H1 (cell line): ENCODE measurements at regions not wholly inside any gene's neighbourhood (a gene's known extent, or its start where the extent isn't known, plus 50 kb on each side); places are given as distances from the start of the nearest gene placed in this dataset.

Experiments
- CTCF ChIA-PET: fragments of 300-600 bp; sonication (Branson Sonifier 250); formaldehyde crosslinking; loops from one replicate; lab custom pipeline; 2021; ENCODE audit not compliant: partially characterized antibody; lab: Charles Lee
- POLR2A ChIA-PET: fragments of 300-600 bp; sonication (Branson Sonifier 250); formaldehyde crosslinking; loops from one replicate; lab custom pipeline; 2021; ENCODE audit warnings: inconsistent platforms; ENCODE audit not compliant: partially characterized antibody; lab: Charles Lee
- DNase-seq, 2 experiments: peaks; one replicate each; pipeline versions ENCODE4 v3.0.0 to v3.0.0-alpha.2; 2010 to 2022; ENCODE audit warnings: low spot score in 2 of 2, low read depth in 1 of 2, mixed read lengths in 1 of 2
- FAIRE-seq: peaks from 2 replicates; lab custom pipeline; 2011; peaks lifted over from hg19 to GRCh38; lab: Jason Lieb, UNC
- H2AFZ ChIP-seq: 2 replicates; pipeline ENCODE4 v1.8.1; 2012; ENCODE audit warnings: low read length, inconsistent platforms
- H2AK5ac ChIP-seq: 2 replicates; pipeline ENCODE4 v1.6.1; 2013; ENCODE audit warnings: low read depth, low read length
- H2BK120ac ChIP-seq: replicated peaks from 2 replicates; pipeline ENCODE3; 2013; ENCODE audit warnings: low read depth, low read length, inconsistent platforms
- H2BK12ac ChIP-seq: 2 replicates; pipeline ENCODE4 v1.6.1; 2013; ENCODE audit warnings: low read depth, low read length
- H2BK15ac ChIP-seq: 2 replicates; pipeline ENCODE4 v1.6.1; 2013; ENCODE audit warnings: low read length
- H2BK20ac ChIP-seq: 2 replicates; pipeline ENCODE4 v1.6.1; 2013; ENCODE audit warnings: low read length
- H2BK5ac ChIP-seq: 2 replicates; pipeline ENCODE4 v1.6.1; 2013; ENCODE audit warnings: low read depth, low read length
- H3K14ac ChIP-seq: 2 replicates; pipeline ENCODE4 v1.6.1; 2013; ENCODE audit warnings: inconsistent platforms; ENCODE audit not compliant: insufficient read length
- H3K18ac ChIP-seq: 2 replicates; pipeline ENCODE4 v1.6.1; 2013; ENCODE audit warnings: low read length; ENCODE audit errors: extremely low read depth
- H3K23ac ChIP-seq: 2 replicates; pipeline ENCODE4 v1.6.1; 2013; ENCODE audit warnings: inconsistent platforms; ENCODE audit not compliant: insufficient read length
- H3K23me2 ChIP-seq: 2 replicates; pipeline ENCODE4 v1.6.1; 2013; ENCODE audit warnings: low read depth, low read length
- H3K27ac ChIP-seq: 2 replicates; pipeline ENCODE4 v1.6.1; 2011; ENCODE audit warnings: low read depth, low read length, inconsistent platforms
- H3K27me3 ChIP-seq, 4 experiments: replicated peaks in 1 of 4; 1 replicate in 1 of 4; 2 replicates in 3 of 4; pipeline versions ENCODE4 v1.6.1 to v1.8.1; 2011 to 2013; ENCODE audit warnings: low read length in 3 of 4, mild to moderate bottlenecking in 3 of 4, inconsistent platforms in 2 of 4, mixed read lengths in 2 of 4, moderate library complexity in 1 of 4; ENCODE audit not compliant: control insufficient read depth in 3 of 4, insufficient read depth in 3 of 4; ENCODE audit errors: extremely low read depth in 1 of 4
- H3K36me3 ChIP-seq, 4 experiments: 2 replicates each; pipeline versions ENCODE4 v1.6.1 to v1.8.1; 2011 to 2013; ENCODE audit warnings: mild to moderate bottlenecking in 4 of 4, low read length in 3 of 4, moderate library complexity in 2 of 4, control low read depth in 1 of 4, inconsistent platforms in 1 of 4; ENCODE audit not compliant: insufficient read depth in 4 of 4, control insufficient read depth in 2 of 4
- H3K4ac ChIP-seq: replicated peaks from 2 replicates; pipeline ENCODE3; 2013; ENCODE audit warnings: low read length, low read depth, mixed read lengths, inconsistent platforms; ENCODE audit not compliant: insufficient read length
- H3K4me1 ChIP-seq, 4 experiments: replicated peaks in 1 of 4; 1 replicate in 1 of 4; 2 replicates in 3 of 4; pipeline versions ENCODE4 v1.6.1 to v1.8.1; 2011 to 2013; ENCODE audit warnings: low read length in 3 of 4, inconsistent platforms in 2 of 4, mixed read lengths in 1 of 4; ENCODE audit not compliant: insufficient read depth in 4 of 4, control insufficient read depth in 3 of 4
- H3K4me2 ChIP-seq, 2 experiments: 2 replicates each; pipeline versions ENCODE4 v1.6.1 to v1.8.1; 2011 to 2013; ENCODE audit warnings: low read depth in 2 of 2, low read length in 2 of 2, control low read depth in 1 of 2, inconsistent platforms in 1 of 2, mild to moderate bottlenecking in 1 of 2; ENCODE audit not compliant: insufficient read depth in 1 of 2
- H3K4me3 ChIP-seq, 4 experiments: fragments of 200-600, 300-600 bp in 1 of 4; sonication (generic), shearing (Covaris generic), sonication (Bioruptor Twin) in 1 of 4; 2 replicates each; pipeline versions ENCODE4 v1.5.1 to v1.8.1; 2011 to 2016; ENCODE audit warnings: low read length in 4 of 4, low read depth in 3 of 4, control low read depth in 2 of 4, inconsistent platforms in 2 of 4, mild to moderate bottlenecking in 2 of 4, mixed read lengths in 1 of 4, moderate library complexity in 1 of 4; ENCODE audit not compliant: insufficient read depth in 2 of 4; ENCODE audit errors: extremely low read depth in 1 of 4
- H3K56ac ChIP-seq: replicated peaks from 2 replicates; pipeline ENCODE3; 2013; ENCODE audit warnings: low read depth, mild to moderate bottlenecking, mixed read lengths, low read length, inconsistent platforms; ENCODE audit not compliant: insufficient read length
- H3K79me1 ChIP-seq: 2 replicates; pipeline ENCODE4 v1.6.1; 2013; ENCODE audit warnings: low read depth, low read length, control low read depth
- H3K79me2 ChIP-seq, 2 experiments: 2 replicates each; pipeline versions ENCODE4 v1.6.1 to v1.8.1; 2012 to 2013; ENCODE audit warnings: low read length in 2 of 2, mild to moderate bottlenecking in 2 of 2, inconsistent platforms in 1 of 2; ENCODE audit not compliant: insufficient read depth in 2 of 2, control insufficient read depth in 1 of 2
- H3K9ac ChIP-seq, 4 experiments: replicated peaks in 1 of 4; 1 replicate in 1 of 4; 2 replicates in 3 of 4; pipeline versions ENCODE4 v1.6.1 to v1.8.1; 2011 to 2013; ENCODE audit warnings: low read depth in 3 of 4, low read length in 3 of 4, control low read depth in 2 of 4, mild to moderate bottlenecking in 2 of 4, moderate library complexity in 2 of 4, inconsistent platforms in 1 of 4; ENCODE audit errors: extremely low read depth in 1 of 4
- H3K9me3 ChIP-seq, 2 experiments: 2 replicates each; pipeline versions ENCODE4 v1.6.1 to v1.8.1; 2012 to 2013; ENCODE audit warnings: mild to moderate bottlenecking in 2 of 2, moderate library complexity in 2 of 2, control low read depth in 1 of 2, inconsistent platforms in 1 of 2, low read depth in 1 of 2, low read length in 1 of 2, mixed read lengths in 1 of 2; ENCODE audit not compliant: insufficient read depth in 2 of 2
- H4K20me1 ChIP-seq, 2 experiments: replicated peaks in 1 of 2; 2 replicates each; pipeline versions ENCODE3 to v1.8.1; 2011 to 2013; ENCODE audit warnings: inconsistent platforms in 2 of 2, low read length in 2 of 2, mild to moderate bottlenecking in 1 of 2; ENCODE audit not compliant: insufficient read depth in 2 of 2, control insufficient read depth in 1 of 2
- H4K5ac ChIP-seq: 2 replicates; pipeline ENCODE4 v1.6.1; 2013; ENCODE audit warnings: low read length, low read depth, mixed read lengths, inconsistent platforms; ENCODE audit not compliant: insufficient read length
- H4K8ac ChIP-seq: 2 replicates; pipeline ENCODE4 v1.8.0; 2013; ENCODE audit warnings: mild to moderate bottlenecking, moderate library complexity, low read length, inconsistent platforms; ENCODE audit not compliant: insufficient read depth; ENCODE audit errors: extremely low read depth
- H4K91ac ChIP-seq: replicated peaks from 2 replicates; pipeline ENCODE3; 2013; ENCODE audit warnings: low read length, mixed read lengths, inconsistent platforms; ENCODE audit not compliant: insufficient read length
- BACH1 ChIP-seq: IDR thresholded peaks from 2 replicates; pipeline ENCODE4 v1.6.1; 2012; ENCODE audit warnings: low read length, improper control_type of control experiment
- BCL11A ChIP-seq, 2 experiments: IDR thresholded peaks; one replicate each; pipeline ENCODE4 v1.6.1; 2011; ENCODE audit warnings: low read depth in 2 of 2, low read length in 2 of 2, mild to moderate bottlenecking in 2 of 2
- CREB1 ChIP-seq: IDR thresholded peaks from 2 replicates; pipeline ENCODE4 v1.6.1; 2012; ENCODE audit warnings: inconsistent platforms
- E2F6 ChIP-seq: IDR thresholded peaks from 2 replicates; pipeline ENCODE4 v1.6.1; 2012; ENCODE audit warnings: inconsistent platforms
- EGR1 ChIP-seq: IDR thresholded peaks from 2 replicates; pipeline ENCODE4 v1.6.1; 2011; ENCODE audit warnings: low read depth, low read length, borderline replicate concordance
- GTF2F1 ChIP-seq: IDR thresholded peaks from 2 replicates; pipeline ENCODE4 v1.6.1; 2012; ENCODE audit warnings: low read depth, low read length, improper control_type of control experiment, borderline replicate concordance
- KDM1A ChIP-seq: fragments of 200-600, 300-600 bp; sonication (generic); IDR thresholded peaks from 2 replicates; pipeline ENCODE4 v1.7.1; 2016; ENCODE audit warnings: mild to moderate bottlenecking, low read length, borderline replicate concordance
- KDM5A ChIP-seq: fragments of 200-600 bp; IDR thresholded peaks from 2 replicates; pipeline ENCODE4 v1.7.1; 2012; ENCODE audit warnings: mild to moderate bottlenecking, low read length, inconsistent platforms, mixed read lengths
- MAFK ChIP-seq: IDR thresholded peaks from 2 replicates; pipeline ENCODE4 v1.6.1; 2012; ENCODE audit warnings: low read depth, mild to moderate bottlenecking, improper control_type of control experiment, low read length
- RAD21 ChIP-seq, 2 experiments: IDR thresholded peaks in 1 of 2; conservative IDR thresholded peaks in 1 of 2; 2 replicates each; pipeline ENCODE4 v1.6.1; 2011; ENCODE audit warnings: low read depth in 2 of 2, low read length in 2 of 2, improper control_type of control experiment in 1 of 2, inconsistent platforms in 1 of 2, mild to moderate bottlenecking in 1 of 2, moderate library complexity in 1 of 2
- RBBP5 ChIP-seq: IDR thresholded peaks from 2 replicates; pipeline ENCODE4 v1.7.1; 2012; ENCODE audit warnings: low read depth, mild to moderate bottlenecking, inconsistent platforms, low read length, moderate library complexity, borderline replicate concordance
- SIRT6 ChIP-seq: IDR thresholded peaks from one replicate; pipeline ENCODE4 v1.7.1; 2012; ENCODE audit warnings: low read length, inconsistent platforms
- SP1 ChIP-seq: IDR thresholded peaks from 2 replicates; pipeline ENCODE4 v1.6.1; 2011; ENCODE audit warnings: low read depth, low read length
- TAF1 ChIP-seq: IDR thresholded peaks from 2 replicates; pipeline ENCODE4 v1.6.1; 2011; ENCODE audit warnings: mild to moderate bottlenecking, low read depth, low read length
- TEAD4 ChIP-seq: IDR thresholded peaks from 2 replicates; pipeline ENCODE4 v1.6.1; 2012; ENCODE audit warnings: low read depth, low read length, inconsistent platforms, mixed read lengths
- WGBS, 2 experiments: shearing (Covaris generic) in 1 of 2; methylation state at CpG; one replicate each; pipeline versions ENCODE4 v1.1.6 to v1.1.7; 2013 to 2015; ENCODE audit warnings: low lambda C conversion rate in 2 of 2, mixed read lengths in 2 of 2, inconsistent platforms in 1 of 2, low coverage in 1 of 2, missing lambda C conversion rate in 1 of 2; ENCODE audit not compliant: insufficient replicate concordance in 2 of 2, insufficient coverage in 1 of 2, insufficient read length in 1 of 2; ENCODE audit errors: extremely low coverage in 1 of 2, missing lambda C conversion rate in 1 of 2; 5-methylcytosine and 5-hydroxymethylcytosine counted together

GRCh38 chr15:62607114-62607462 lies 435.5 kb upstream of the TPM1 start:
- Histone ChIP-seq H2BK5ac (no peak overlapping the region), H3K14ac (no peak overlapping the region), H3K79me2 (no peaks in the 10 kb centered on the region), H2BK20ac (no peak overlapping the region), H4K91ac (no peak overlapping the region), H3K56ac (no peak overlapping the region), H3K79me1 (no peaks in the 10 kb centered on the region; the same call in 1 of the 2 replicates), H2AK5ac (no peak overlapping the region), H3K9me3 (no peaks in the 10 kb centered on the region), H3K27ac (no peak overlapping the region), H3K4me1 (no peaks in the 10 kb centered on the region), H3K9ac (no peak overlapping the region), H3K4ac (no peak overlapping the region), H3K23me2 (no peaks in the 10 kb centered on the region), H2BK15ac (no peak overlapping the region), H4K5ac (no peak overlapping the region), H3K23ac (no peak overlapping the region), H3K18ac (no peak overlapping the region), H4K8ac (no peak overlapping the region), H2BK120ac (no peak overlapping the region), H3K27me3 (no peaks in the 10 kb centered on the region), H3K4me3 (no peak overlapping the region), H2BK12ac (no peak overlapping the region), H3K4me2 (no peak overlapping the region), H2AFZ (no peak overlapping the region), H4K20me1 (no peaks in the 10 kb centered on the region), H3K36me3 (no peaks in the 10 kb centered on the region)
- 91% methylated on average over 1 of the region's 1 CpG; no CpG with 5 or more reads in 1 of the 2 experiments for WGBS, 2 experiments
- ChIA-PET POLR2A (no interaction called here), CTCF (interaction anchor here (1.5 to 1.7 kb wide), 2 partner anchors 10 to 11 kb away, joined by 4 read pairs; no protein-coding TSS in a partner anchor)
- TF ChIP-seq RAD21 (IDR thresholded peaks at IDR 0.05 in 1 of 2, conservative IDR thresholded peaks at IDR 0.05 in 1 of 2; ENCODE audit: low read depth in 2 of 2, low read length in 2 of 2) (no peak), CREB1 (no peak), SIRT6 (no peak), MAFK (no peak), KDM1A (no peak), KDM5A (no peak), GTF2F1 (no peak), RBBP5 (no peak), BCL11A (IDR thresholded peaks at IDR 0.05; ENCODE audit: low read depth in 2 of 2, low read length in 2 of 2) (no peak), EGR1 (no peak), BACH1 (no peak), TAF1 (no peak), E2F6 (no peak), SP1 (no peak), TEAD4 (no peak)
- DNase-seq (no peak), FAIRE-seq (no peak)
